HPDE6-E6E7 (cell line): ENCODE measurements at regions not wholly inside any gene's neighbourhood (a gene's known extent, or its start where the extent isn't known, plus 50 kb on each side); places are given as distances from the start of the nearest gene placed in this dataset.
"Not testable (repeated sequence)": the region's sequence is repeated elsewhere in the genome, so short reads cannot be mapped to it uniquely, and the experiment has no call there.

Experiments
- DNase-seq: peaks from one replicate; pipeline ENCODE4 v3.0.0; 2011; ENCODE audit warnings: missing footprints; ENCODE audit errors: extremely low spot score

DNA sequence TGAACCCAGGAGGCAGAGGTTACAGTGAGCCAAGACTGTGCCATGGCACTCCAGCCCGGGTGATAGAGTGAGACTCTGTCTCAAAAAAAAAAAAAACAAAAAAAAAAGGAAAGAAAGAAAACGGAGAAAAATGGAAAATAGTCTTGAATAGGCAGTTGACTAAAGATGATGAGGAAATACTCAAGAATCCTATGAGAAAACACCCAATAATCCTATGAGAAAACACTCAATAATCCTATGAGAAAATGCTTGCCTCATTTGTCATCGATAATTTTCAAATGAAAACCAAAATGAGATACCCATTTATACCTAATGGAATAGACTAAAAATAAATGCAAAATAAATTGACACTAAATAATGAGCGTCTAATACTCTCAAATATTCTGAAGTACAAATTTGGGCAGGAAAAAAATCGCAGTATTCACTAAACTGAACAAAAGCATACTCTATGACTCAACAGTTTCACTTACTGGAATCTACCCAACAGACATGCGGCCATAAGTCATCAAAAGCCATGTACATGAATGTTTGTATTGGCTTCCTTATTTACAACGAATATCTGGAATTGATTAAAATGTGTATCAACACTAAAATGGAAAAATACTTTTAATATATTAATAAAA, 733.9 kb upstream of the CHRM3 start:
- DNase-seq: no peak

DNA sequence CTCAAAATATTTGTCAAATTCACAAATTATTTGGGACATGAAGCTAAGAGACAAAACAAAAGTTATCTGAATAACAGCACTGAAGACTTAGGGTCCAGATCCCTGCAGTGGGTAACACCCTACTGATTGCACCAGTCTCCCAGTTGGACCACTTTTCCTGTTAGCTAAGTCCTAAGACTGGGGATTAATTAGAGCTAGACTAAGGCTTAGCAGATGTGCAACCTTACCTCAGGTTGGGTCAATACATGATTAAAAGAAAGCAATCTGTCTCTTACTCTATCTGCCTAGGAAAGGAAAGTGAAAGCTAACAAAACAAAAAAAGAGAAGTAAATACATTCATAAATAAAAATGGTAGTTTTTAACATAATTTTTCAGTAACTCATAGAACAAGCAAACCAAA, 737.2 kb upstream of the CHRM3 start:
- no peak for DNase-seq

DNA sequence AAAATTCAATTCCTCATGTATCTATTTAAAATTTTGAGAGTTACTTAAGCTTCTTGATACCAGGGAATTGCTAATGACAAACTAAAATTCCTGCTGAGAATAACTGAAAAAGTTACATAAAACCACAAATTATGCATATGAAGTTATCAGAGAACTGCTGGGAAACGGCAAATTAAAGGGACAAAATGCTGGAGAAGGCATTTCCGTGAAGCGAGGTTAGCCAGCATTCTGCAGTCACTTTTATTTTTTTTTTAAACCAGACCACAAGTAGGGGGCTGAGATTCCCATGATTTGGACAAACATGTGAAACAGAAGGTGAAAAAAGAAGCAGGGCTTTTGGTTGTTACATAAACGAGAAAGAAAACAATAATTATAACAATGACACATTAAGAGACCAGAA, 737.6 kb upstream of the CHRM3 start:
- no peak for DNase-seq

DNA sequence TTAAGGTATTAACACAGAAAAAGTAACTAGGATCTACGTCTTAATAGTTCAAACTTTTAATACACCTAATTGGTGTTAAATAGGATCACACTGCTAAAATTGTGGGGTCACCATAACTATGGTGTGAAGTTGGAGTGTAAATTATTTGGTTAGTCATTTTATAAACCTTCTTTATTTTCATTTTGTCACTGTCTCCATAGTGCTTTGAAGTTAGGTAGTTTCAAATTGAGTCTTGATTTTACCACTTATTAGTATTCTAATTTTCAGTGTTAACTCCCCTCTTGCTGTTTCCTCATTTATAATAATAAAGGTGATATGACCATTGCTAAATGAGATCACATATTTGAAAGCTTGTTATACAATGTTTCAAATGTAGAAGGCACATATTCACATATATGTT, 738.1 kb upstream of the CHRM3 start:
- no peak for DNase-seq

DNA sequence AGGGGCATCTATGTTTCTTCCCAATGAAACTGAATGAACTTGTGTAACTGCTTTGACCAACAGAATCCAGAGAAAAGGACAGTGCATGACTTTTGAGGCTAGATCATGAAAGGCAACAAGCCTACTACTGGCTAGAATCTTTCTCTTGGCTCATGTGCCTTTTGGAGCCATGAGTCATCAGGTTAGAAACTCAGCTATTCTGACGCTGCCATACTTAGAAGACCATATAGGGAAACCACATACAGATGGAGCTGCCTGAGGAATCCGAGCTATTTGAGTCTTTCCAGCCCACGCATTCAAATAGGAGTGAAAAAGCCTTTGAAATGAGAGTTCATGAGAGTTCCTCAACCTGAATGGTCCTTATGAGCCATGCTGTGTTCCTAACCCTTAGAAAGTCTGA, 738.5 kb upstream of the CHRM3 start:
- peak; percentile 32 for DNase-seq

DNA sequence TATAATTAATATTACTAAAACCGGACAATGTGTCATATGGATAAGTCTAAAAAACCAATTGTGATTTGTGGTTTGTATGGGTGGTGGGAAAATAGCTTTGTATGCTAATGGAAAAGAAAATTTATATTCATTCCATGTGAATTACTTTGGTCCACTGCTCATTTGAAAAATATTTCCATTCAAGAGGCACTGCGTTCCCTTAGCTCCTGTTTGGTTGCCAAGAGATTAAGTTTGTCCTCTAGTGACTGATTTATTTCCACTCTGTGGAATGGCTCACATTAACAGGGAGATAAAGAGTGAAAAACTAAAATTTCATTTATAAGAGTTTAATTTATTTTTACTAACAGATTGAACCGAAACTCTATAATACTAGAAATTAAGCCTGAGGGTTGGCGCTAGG, 744.1 kb upstream of the CHRM3 start:
- no peak for DNase-seq

- DNase-seq: no peak
Observed at GRCh38 chr1:238639861-238640260, 746.5 kb upstream of the CHRM3 start.

- DNase-seq: no peak
Observed at GRCh38 chr1:238628110-238628509, 737.4 kb upstream of the ZP4 start.

DNA sequence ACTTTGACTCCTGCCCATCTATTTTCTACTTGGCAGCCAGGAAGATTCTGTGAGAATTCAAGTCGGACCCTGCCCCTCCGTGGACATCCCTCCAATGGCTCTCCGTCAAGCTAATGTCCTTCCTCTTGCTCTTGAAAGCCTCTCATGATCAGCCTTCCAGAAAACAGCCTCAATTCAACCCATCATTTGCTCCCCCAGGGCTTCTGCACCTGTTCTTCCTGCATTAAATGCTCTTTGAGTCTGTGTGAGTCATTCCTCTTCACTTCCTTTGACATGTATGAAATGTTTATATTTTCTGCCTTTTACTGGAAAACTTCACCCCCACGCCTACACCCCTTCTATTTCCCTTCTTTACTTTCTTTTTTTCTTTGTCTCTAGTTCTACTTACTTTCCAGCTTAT, 734.1 kb upstream of the ZP4 start:
- DNase-seq: no peak

- DNase-seq: no peak
Observed at GRCh38 chr1:238621405-238621804, 730.7 kb upstream of the ZP4 start.

DNA sequence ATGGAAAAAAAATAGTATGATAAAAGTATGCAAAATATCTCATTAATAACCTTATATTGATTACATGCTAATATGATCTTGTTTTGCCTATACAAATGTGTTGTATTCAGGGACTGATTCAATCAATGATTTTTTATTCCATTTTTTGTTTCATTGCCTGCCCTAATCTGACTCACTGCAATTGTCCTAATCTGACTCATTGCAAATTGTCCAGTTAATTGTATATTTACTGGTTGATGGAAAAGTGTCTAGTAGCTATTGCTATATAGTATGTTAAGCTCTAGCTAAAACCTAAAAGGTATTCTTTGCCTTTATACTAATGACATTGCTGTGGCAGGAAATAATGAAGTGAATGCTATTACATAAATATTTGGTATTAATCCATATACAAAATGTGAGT, 728.9 kb upstream of the ZP4 start:
- DNase-seq: no peak

DNA sequence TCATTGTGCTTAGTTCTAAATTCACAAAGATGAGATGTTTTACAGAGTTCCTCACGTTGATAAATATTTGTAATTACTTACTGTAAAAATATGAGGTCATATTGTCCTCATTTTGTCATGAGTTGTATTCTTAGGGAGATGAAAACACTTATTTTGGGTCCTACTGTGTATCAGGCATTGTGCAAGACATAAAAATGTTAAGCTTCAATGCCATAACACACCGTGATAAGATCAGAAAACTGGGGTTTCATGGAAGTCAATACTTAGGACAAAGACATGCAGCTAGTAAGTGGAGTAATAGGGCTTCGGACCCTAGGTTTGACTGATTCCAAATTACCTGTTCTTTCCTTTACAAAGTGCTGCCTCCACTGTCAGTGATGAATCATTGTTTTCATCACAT, 720.7 kb upstream of the ZP4 start:
- DNase-seq: no peak

- no peak for DNase-seq
Observed at GRCh38 chr1:238608144-238608543, 717.4 kb upstream of the ZP4 start.

DNA sequence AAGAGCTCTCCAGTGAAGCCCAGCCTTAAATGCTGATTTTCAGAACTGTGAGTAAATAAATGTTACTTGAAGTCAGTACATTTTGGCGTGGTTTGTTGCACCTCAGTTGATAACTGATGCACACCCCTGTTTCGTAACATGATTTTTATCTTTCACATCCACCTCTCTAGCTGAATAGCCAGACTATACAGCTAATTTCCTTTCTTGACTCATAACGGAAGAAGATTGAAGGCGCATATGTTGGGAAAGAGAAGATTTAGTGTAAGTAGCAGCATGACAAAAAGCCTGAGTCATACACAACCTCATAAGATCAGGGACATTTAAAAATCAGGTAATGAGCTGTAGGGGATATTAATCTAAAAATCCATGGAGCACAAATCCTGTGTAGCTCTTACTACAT, 716.2 kb upstream of the ZP4 start:
- peak; percentile 68 for DNase-seq

DNA sequence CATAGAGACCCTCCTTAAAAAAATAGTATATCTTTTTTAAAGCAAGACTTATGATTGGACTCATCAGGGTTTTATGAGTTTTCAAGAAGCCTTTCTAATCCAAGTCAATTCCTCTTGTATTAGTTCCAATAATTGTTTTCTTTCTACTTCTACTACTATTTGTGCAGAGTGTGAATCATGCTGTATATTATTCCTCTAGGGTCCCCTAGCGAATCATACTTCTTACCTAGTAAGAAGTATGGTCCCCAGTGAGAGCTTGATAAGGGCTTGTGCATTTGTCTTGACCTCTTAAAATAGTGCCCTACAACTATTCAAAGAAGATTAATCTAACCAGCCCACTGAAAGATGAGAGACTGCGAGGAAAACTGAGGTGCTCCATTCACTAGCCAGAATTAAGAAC, 715.7 kb upstream of the ZP4 start:
- no peak for DNase-seq

DNA sequence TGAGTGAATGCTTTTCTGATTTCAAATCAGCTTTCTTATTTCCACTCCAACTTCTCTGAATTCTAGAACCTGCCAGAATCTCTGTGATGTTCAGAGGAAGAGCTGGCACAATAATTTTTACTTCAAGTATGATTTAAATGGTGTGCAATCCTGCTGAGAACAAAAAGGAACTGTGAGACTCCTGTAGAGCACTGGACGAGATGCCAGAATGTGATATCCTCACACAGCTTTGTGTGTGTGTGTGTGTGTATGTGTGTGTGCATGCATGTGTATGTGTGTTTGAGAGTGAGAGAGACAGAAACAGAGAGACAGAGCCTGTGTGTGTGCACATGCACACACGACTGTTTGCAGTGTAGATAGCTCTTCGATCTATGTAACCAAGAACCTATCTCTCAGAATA, 713.6 kb upstream of the ZP4 start:
- no peak for DNase-seq

DNA sequence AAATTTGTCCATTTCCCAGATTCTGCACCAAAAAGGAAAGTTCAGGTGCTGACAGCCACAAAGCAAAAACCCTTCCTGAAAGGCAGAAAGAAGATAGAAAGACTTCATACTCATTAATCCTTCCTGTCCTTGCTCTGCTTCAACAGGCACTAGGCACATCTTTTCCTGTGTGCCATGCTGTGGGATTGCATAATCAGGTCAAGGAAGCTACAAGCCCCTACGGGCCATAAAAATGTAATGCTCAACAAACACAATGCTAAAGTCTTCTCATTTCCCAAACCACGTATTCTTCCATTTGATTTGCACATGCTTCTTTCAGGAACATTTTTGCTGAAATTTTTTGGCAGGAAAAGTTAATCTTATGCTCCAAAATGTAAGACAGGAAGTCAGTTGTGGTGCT, 710.9 kb upstream of the ZP4 start:
- not testable (repeated sequence) for DNase-seq

GRCh38 chr1:238596703-238597102, 706.0 kb upstream of the ZP4 start:
- DNase-seq: no peak

DNA sequence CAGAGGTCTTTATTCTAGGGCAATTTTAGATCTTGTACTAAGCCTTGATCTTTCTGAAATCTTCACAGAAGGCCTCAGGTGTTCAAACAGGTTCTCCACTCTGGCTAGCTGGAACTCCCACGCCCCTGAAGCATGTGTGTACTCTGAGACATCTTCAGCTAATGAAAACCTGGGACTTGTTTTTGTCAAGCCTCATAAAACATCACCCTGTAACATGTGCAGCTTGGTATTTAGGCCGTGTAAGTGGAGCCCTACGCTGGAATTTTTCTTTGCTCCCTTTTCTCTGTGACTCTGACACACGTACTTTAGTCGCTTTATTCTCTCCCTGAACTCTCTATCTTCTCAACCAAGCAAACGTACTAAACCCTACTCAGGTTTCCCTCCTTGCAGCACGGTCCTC, 701.9 kb upstream of the ZP4 start:
- no peak for DNase-seq

GRCh38 chr1:238589843-238590435, 699.2 kb upstream of the ZP4 start:
- DNase-seq: no peak

GRCh38 chr1:238582816-238583215, 692.1 kb upstream of the ZP4 start:
- no peak for DNase-seq

GRCh38 chr1:238581332-238581731, 690.6 kb upstream of the ZP4 start:
- DNase-seq: no peak

- no peak for DNase-seq
Observed at GRCh38 chr1:238568735-238569134, 678.0 kb upstream of the ZP4 start.

GRCh38 chr1:238562341-238562740, 671.6 kb upstream of the ZP4 start:
- no peak for DNase-seq
